ENCODE measurements at regions not wholly inside any gene's neighbourhood (a gene's known extent, or its start where the extent isn't known, plus 50 kb on each side); places are given as distances from the start of the nearest gene placed in this dataset.

DNA sequence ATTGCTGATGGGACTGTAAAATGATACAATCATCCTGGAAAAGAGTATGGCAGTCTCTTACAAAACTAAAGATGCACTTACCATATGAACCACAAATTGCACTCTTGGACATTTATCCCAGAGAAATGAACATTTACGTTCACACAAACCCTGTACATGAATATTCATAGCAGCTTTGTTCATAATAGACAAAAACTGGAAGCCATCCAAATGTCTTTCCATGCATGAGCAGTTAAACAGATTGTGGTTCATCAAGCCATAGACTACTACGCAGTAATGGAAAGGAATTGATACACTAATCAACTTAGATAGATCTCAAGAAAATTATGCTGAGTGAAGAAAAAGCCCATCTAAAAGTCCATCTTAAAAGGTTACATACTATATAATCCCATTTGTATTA lies 156.1 kb upstream of the SLC39A10 start:
- no peak for DNase-seq (ENCODE audit: low read depth in 3 of 3, low spot score in 2 of 3)

DNA sequence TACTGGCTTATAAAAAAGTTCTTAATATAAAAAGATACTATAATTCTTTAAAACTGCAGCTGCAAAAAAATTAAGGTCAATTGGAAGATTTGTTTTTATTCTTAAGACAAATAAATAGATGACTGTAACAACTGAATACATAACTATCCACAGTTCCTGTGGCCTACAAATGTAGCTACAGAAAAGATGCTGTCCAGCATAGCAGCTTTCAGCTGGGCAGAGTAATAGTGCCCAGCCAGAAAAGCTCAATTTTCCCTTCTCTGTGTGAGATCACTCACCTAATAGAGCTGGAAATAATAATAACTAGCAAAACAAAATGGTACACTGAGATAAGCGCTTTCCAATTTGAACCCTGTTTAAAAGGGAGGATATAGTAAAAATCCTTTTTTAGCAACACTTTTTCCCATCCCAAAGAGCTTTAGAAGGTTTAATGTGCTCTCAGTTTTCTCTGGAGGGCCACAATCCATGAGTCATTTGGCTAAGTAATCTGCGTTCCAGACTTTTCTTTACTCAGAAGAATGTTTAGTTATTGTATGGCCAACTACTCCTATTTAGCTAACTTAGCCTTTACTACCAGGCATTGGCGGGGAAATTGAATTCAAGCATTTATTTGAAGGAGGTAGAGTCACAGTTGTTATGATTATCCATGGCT lies 158.1 kb upstream of the SLC39A10 start:
- DNase-seq (ENCODE audit: low read depth in 3 of 3, low spot score in 2 of 3) = no peak

GRCh38 chr2:195498176-195498575 lies 158.8 kb upstream of the SLC39A10 start:
- no peak for DNase-seq (ENCODE audit: low read depth in 3 of 3, low spot score in 2 of 3)

- no peak for DNase-seq (ENCODE audit: low read depth in 3 of 3, low spot score in 2 of 3)
These were observed 160.0 kb upstream of the SLC39A10 start for GRCh38 chr2:195496991-195497390.

DNA sequence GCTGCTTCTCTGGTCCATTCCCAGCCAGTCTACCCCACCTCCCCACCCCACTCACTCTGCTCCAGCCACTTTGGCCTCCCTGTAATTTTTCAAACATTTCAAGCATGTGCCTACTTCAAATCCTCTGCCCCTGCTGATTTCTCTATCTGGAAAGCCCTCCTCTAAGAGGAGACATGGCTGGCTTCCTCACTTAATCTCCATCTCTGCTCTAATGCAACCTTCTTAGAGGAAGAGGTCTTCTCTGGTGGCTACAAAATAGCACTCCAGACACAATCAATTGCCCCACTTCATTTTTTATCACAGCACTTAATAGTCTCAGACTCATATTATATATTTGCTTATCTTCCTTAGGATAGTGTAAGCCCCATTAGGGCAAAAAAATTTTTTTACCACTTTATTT lies 161.1 kb upstream of the SLC39A10 start:
- DNase-seq (ENCODE audit: low read depth in 3 of 3, low spot score in 2 of 3) = no peak

- DNase-seq (ENCODE audit: low read depth in 3 of 3, low spot score in 2 of 3) = no peak
These were observed 161.7 kb upstream of the SLC39A10 start for GRCh38 chr2:195495351-195495750.

DNA sequence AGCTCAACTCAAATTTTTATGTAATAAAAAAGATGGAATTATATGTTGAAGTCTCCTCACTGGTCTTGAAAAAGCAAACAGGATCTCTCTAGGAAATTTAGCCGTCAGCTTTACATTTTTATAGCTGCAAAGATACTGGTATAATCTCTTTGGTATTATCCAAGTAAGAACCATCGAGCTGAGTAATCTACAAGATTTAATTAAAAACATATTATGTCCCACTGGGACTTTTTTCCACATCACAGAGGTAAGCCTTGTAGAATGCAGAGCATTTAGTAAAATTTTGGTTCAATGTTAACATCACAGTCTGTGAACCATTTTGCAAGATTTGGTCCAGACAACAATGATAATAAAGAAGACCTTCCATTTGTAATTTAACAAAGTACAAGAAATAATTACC lies 162.6 kb upstream of the SLC39A10 start:
- DNase-seq (ENCODE audit: low read depth in 3 of 3, low spot score in 2 of 3) = no peak

DNA sequence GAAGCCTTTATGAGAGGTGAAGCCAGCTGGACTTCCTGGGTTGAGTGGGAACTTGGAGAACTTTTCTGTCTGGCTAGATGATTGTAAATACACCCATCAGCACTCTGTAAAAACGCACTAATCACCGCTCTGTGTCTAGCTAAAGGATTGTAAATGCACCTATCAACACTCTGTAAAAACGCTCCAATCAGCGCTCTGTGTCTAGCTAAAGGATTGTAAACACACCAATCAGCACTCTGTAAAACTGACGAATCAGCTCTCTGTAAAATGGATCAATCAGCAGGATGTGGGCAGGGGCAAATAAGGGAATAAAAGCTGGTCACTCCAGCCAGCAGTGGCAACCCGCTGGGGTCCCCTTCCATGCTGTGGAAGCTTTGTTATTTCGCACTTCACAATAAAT lies 163.6 kb upstream of the SLC39A10 start:
- no peak for DNase-seq (ENCODE audit: low read depth in 3 of 3, low spot score in 2 of 3)

DNA sequence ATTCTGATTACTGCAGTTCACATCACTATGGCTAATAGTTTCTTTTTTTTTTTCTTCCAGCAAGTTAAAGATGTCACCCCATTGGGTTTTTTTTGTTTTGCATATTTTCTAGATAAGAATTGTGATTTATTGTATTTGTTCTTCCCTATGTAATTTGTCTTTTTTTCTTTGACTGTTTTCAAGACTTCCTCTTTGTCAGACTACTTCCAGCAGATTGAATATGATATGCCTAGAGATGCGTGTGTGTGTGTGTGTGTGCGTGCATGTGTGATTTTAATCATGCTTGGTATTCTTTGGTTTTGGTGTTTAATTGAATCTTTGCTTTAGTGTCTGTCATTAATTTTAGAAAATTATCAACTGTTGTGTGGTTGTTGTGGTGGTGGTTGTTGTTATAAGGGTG lies 166.7 kb upstream of the SLC39A10 start:
- no peak for DNase-seq (ENCODE audit: low read depth in 3 of 3, low spot score in 2 of 3)

DNA sequence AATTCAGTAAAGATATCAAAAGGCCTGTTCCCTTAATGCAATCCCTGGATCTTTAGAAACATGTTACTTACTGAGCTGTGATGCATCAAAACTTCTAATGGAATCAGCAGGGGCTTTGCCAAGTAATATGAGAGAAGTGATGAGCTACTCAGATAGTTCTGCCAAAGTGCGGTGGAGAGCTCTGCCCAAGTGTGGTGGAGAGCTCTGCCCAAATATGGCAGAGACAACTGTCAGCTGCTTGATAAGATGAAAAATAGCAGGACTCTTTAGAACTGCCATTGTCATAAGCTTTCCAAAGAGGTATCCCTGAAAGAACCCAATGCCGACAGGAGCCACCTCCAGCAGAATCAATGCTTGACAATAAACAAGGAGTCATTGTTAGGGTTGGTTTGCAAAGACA lies 167.9 kb upstream of the SLC39A10 start:
- DNase-seq (ENCODE audit: low read depth in 3 of 3, low spot score in 2 of 3) = no peak

DNA sequence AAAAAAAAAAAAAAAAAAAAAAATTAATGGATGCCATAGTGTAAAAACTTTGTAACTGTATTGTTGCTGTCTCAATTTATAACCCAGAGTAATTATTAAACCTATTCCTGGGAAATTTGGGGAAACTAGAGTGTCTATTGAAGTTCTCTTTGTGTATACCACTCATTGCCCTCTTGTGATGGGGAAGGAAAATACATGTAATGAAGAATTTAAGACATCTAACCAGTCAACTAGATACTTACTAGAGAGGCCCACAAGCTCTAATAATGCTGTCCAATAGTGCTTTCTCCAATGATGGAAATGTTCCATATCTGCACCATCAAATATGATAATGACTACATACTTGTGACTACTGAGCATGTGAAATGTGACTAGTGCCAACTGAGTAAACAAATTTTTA lies 168.5 kb upstream of the SLC39A10 start:
- no peak for DNase-seq (ENCODE audit: low read depth in 3 of 3, low spot score in 2 of 3)

GRCh38 chr2:195486987-195487644 lies 169.9 kb upstream of the SLC39A10 start:
- no peak for DNase-seq (ENCODE audit: low read depth in 3 of 3, low spot score in 2 of 3)

- no peak for DNase-seq (ENCODE audit: low read depth in 3 of 3, low spot score in 2 of 3)
These were observed 170.5 kb upstream of the SLC39A10 start for GRCh38 chr2:195486520-195486919.

DNA sequence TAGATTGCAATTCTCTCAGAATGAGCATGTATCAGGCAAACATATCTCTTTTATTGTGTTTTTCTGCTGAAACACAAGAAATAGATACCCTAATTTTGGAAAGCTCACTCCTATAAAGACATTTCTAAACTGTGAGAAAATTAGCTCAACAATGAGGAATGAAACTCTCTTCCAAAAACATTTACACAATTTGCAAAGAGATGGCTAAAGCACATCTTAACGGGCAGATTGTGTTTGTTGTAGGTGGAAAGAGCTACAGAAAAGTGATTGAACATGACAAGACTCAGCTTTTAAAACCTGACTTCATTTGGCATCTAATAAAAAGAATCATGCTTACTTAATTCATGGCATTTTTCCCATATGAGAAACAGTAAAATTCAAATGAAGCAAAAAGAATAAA lies 175.0 kb upstream of the SLC39A10 start:
- no peak for DNase-seq (ENCODE audit: low read depth in 3 of 3, low spot score in 2 of 3)

DNA sequence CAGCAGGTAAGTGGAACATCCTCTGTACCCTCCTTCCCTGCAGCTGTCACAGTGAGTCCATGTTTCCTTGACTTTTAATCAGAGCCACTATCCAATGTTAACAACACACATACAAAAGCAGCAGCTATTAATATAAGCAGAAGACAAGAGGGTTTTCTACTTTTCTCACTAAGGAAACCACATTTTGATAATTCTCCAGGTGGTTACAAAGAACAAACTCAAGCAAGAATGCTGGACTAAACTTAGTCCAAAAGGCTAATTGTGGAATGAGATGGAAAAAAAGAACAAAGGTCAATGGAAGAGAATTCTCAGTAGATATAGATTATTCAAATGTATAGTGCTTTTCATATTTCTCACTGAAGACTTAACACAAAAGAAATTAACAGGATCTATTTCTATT lies 176.9 kb upstream of the SLC39A10 start:
- DNase-seq (ENCODE audit: low read depth in 3 of 3, low spot score in 2 of 3) = no peak

DNA sequence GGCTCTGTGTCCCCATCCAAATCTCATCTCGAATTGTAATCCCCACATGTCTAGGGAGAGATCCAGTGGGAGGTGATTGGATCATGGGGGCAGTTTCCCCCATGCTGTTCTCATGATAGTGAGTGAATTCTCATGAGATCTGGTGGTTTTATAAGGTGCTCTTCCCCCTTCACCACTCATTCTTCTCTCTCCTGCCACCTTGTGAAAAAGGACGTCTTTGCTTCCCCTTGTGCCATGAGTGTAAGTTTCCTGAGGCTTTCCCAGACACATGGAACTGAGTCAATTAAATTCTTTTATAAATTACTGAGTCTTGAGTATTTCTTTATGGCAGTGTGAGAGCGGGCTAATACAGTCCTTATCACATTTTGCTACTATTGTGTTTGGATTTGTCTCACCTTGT lies 177.6 kb upstream of the SLC39A10 start:
- no peak for DNase-seq (ENCODE audit: low read depth in 3 of 3, low spot score in 2 of 3)

DNA sequence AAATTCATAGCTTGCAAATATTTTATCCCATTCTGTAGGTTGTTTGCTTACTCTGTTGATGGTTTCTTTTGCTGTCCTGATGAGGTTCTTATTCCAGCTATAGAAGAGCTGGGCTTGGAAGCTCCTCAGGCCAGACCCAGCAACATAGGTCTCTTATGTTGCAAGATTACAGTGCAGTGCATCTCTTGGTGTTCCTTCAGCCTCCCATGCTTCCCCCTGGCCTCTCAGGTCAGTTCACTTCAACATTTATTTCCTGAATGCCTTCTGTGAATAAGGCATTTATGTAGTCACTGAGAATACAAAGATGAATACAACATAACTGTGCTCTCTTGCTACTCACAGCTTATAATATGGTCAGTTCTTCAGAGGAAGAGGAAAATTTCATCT lies 179.0 kb upstream of the SLC39A10 start:
- DNase-seq (ENCODE audit: low read depth in 3 of 3, low spot score in 2 of 3) = no peak

GRCh38 chr2:195477248-195477995 lies 179.6 kb upstream of the SLC39A10 start:
- DNase-seq (ENCODE audit: low read depth in 3 of 3, low spot score in 2 of 3) = no peak

- no peak for DNase-seq (ENCODE audit: low read depth in 3 of 3, low spot score in 2 of 3)
These were observed 181.7 kb upstream of the SLC39A10 start for GRCh38 chr2:195475336-195475735.

- DNase-seq (ENCODE audit: low read depth in 3 of 3, low spot score in 2 of 3) = no peak
These were observed 183.2 kb upstream of the SLC39A10 start for GRCh38 chr2:195473862-195474261.

GRCh38 chr2:195472501-195473234 lies 184.4 kb upstream of the SLC39A10 start:
- no peak for DNase-seq (ENCODE audit: low read depth in 3 of 3, low spot score in 2 of 3)
